Body of pancreas (tissue), 4 donors: ENCODE measurements at regions not wholly inside any gene's neighbourhood (a gene's known extent, or its start where the extent isn't known, plus 50 kb on each side); places are given as distances from the start of the nearest gene placed in this dataset.

Experiments
- ATAC-seq: fragments of 150-250 bp; one replicate; pipeline ENCODE4 v1.9.1; 2016
- DNase-seq, 4 donors: peaks; one replicate each; pipeline ENCODE4 v3.0.0-alpha.2; 2019
- H3K27ac ChIP-seq, 4 donors: fragments of 200-600 bp; sonication (generic); 1 replicate in 3 of 4; 2 replicates in 1 of 4; pipeline versions ENCODE4 v1.5.1 to v1.6.1; 2016 to 2019; ENCODE audit warnings: mild to moderate bottlenecking in 1 of 4, mixed read lengths in 1 of 4, moderate library complexity in 1 of 4
- H3K27me3 ChIP-seq, 2 donors: fragments of 200-600 bp; sonication (generic); one replicate each; pipeline ENCODE4 v1.6.0; 2016; ENCODE audit warnings: mild to moderate bottlenecking in 1 of 2
- H3K36me3 ChIP-seq, 2 donors: fragments of 200-600 bp; sonication (generic); replicated peaks in 1 of 2; 2 replicates each; pipeline ENCODE4 v1.5.1; 2016; ENCODE audit warnings: low read depth in 2 of 2; ENCODE audit not compliant: insufficient read depth in 1 of 2
- H3K4me1 ChIP-seq: fragments of 200-600 bp; sonication (generic); one replicate; pipeline ENCODE4 v1.6.0; 2016
- H3K4me3 ChIP-seq, 2 donors: fragments of 200-600 bp; sonication (generic); 1 replicate in 1 of 2; 2 replicates in 1 of 2; pipeline ENCODE4 v1.5.1; 2016 to 2019
- H3K9me3 ChIP-seq, 3 donors: fragments of 200-600 bp; sonication (generic); 1 replicate in 2 of 3; 2 replicates in 1 of 3; pipeline ENCODE4 v1.5.1; 2016
- CTCF ChIP-seq, 7 experiments: fragments of 450-650 bp in 4 of 7; fragments of 200-600 bp in 3 of 7; sonication (generic) in 3 of 7; IDR thresholded peaks; one replicate each; pipeline ENCODE4 v1.5.1; 2016 to 2019; ENCODE audit warnings: antibody characterized with exemption in 7 of 7
- POLR2A ChIP-seq, 3 donors: fragments of 450-650 bp; IDR thresholded peaks; one replicate each; pipeline ENCODE4 v1.6.1; 2016; ENCODE audit warnings: antibody characterized with exemption in 3 of 3, mild to moderate bottlenecking in 2 of 3
- WGBS, 2 donors: methylation state at CpG; one replicate each; pipeline ENCODE4 v1.1.5; 2017; 5-methylcytosine and 5-hydroxymethylcytosine counted together
- intact Hi-C: fragments of 100-400 bp; cut with DNase I; formaldehyde crosslinking; loops from one replicate; pipeline ENCODE4 v1.15.1; 2023

GRCh38 chr14:42541535-42542001 is 934.9 kb downstream of the LRFN5 start:
- Histone ChIP-seq H3K36me3 (no peaks in the 10 kb centered on the region), H3K9me3 (no peaks in the 10 kb centered on the region), H3K4me3 (no peak overlapping the region), H3K27ac (no peak overlapping the region), H3K27me3 (no peaks in the 10 kb centered on the region), H3K4me1 (no peaks in the 10 kb centered on the region)
- no peak for TF ChIP-seq POLR2A (IDR thresholded peaks at IDR 0.05)
- no peak for TF ChIP-seq CTCF (IDR thresholded peaks at IDR 0.05)
- DNase-seq (no peak), ATAC-seq (no peak)
- 53 to 54% methylated on average over 3 of the region's 3 CpGs for WGBS, 2 donors
- intact Hi-C loops, result no loop called here

GRCh38 chr14:42535397-42535796 is 928.7 kb downstream of the LRFN5 start:
- H3K27me3 ChIP-seq, result no peaks in the 10 kb centered on the region
- no peak for DNase-seq
- H3K36me3 ChIP-seq, result no peaks in the 10 kb centered on the region
- H3K9me3 ChIP-seq, result no peaks in the 10 kb centered on the region
- H3K4me1 ChIP-seq, result no peaks in the 10 kb centered on the region
- intact Hi-C loops, result no loop called here
- ATAC-seq, result no peak
- WGBS, 2 donors, result 71 to 76% methylated on average over 10 of the region's 10 CpGs
- H3K4me3 ChIP-seq, result no peak overlapping the region
- no peak for TF ChIP-seq POLR2A (IDR thresholded peaks at IDR 0.05)
- no peak for TF ChIP-seq CTCF (IDR thresholded peaks at IDR 0.05)
- no peak overlapping the region for H3K27ac ChIP-seq

- no peak for TF ChIP-seq CTCF (IDR thresholded peaks at IDR 0.05)
- no peak for TF ChIP-seq POLR2A (IDR thresholded peaks at IDR 0.05)
These were observed 926.8 kb downstream of the LRFN5 start for GRCh38 chr14:42533476-42533875.

GRCh38 chr14:42532194-42532593 is 925.5 kb downstream of the LRFN5 start:
- H3K4me3 ChIP-seq, result no peak overlapping the region
- ATAC-seq (no peak), DNase-seq (no peak)
- no peaks in the 10 kb centered on the region for H3K9me3 ChIP-seq
- 66 to 68% methylated on average over 2 of the region's 2 CpGs for WGBS, 2 donors
- no peak for TF ChIP-seq CTCF (IDR thresholded peaks at IDR 0.05)
- no peak for TF ChIP-seq POLR2A (IDR thresholded peaks at IDR 0.05)
- H3K4me1 ChIP-seq, result no peaks in the 10 kb centered on the region
- H3K27me3 ChIP-seq, result no peaks in the 10 kb centered on the region
- H3K27ac ChIP-seq, result no peak overlapping the region
- intact Hi-C loops, result no loop called here
- H3K36me3 ChIP-seq, result no peaks in the 10 kb centered on the region

More at GRCh38 chr14:42533476-42533875, 926.8 kb downstream of the LRFN5 start:
- DNase-seq, result no peak
- Histone ChIP-seq H3K4me3 (no peak overlapping the region), H3K27ac (no peak overlapping the region), H3K9me3 (no peaks in the 10 kb centered on the region), H3K36me3 (no peaks in the 10 kb centered on the region), H3K27me3 (no peaks in the 10 kb centered on the region), H3K4me1 (no peaks in the 10 kb centered on the region)
- 33 to 48% methylated on average over 1 of the region's 1 CpG for WGBS, 2 donors
- intact Hi-C loops, result no loop called here
- no peak for ATAC-seq

GRCh38 chr14:42527141-42527540 is 920.5 kb downstream of the LRFN5 start:
- ATAC-seq (no peak), DNase-seq (no peak)
- H3K4me1 ChIP-seq, result no peaks in the 10 kb centered on the region
- H3K27me3 ChIP-seq, result no peaks in the 10 kb centered on the region
- no peaks in the 10 kb centered on the region for H3K36me3 ChIP-seq
- H3K27ac ChIP-seq, result no peak overlapping the region
- no peak overlapping the region for H3K4me3 ChIP-seq
- WGBS, 2 donors, result 50 to 61% methylated on average over 2 of the region's 2 CpGs
- no peaks in the 10 kb centered on the region for H3K9me3 ChIP-seq
- intact Hi-C loops, result no loop called here
- TF ChIP-seq POLR2A (IDR thresholded peaks at IDR 0.05), result no peak
- TF ChIP-seq CTCF (IDR thresholded peaks at IDR 0.05), result no peak
